H1 (cell line): ENCODE measurements at regions not wholly inside any gene's neighbourhood (a gene's known extent, or its start where the extent isn't known, plus 50 kb on each side); places are given as distances from the start of the nearest gene placed in this dataset.

Source experiments
- CEBPB ChIP-seq: IDR thresholded peaks from 2 replicates; pipeline ENCODE4 v1.6.1; 2012; ENCODE audit warnings: low read depth, low read length
- CHD1 ChIP-seq: IDR thresholded peaks from 2 replicates; pipeline ENCODE4 v1.6.1; 2012; ENCODE audit warnings: low read depth, low read length, improper control_type of control experiment
- EGR1 ChIP-seq: IDR thresholded peaks from 2 replicates; pipeline ENCODE4 v1.6.1; 2011; ENCODE audit warnings: low read depth, low read length, borderline replicate concordance
- YY1 ChIP-seq: IDR thresholded peaks from 2 replicates; pipeline ENCODE4 v1.6.1; 2011; ENCODE audit warnings: low read depth, mild to moderate bottlenecking, low read length

GRCh38 chr11:119484741-119485605, 62.0 kb upstream of the THY1 start (continued):
- TF ChIP-seq EGR1, result 0 out of 2 replicates have a peak, but pooled peaks have one; percentile 27
- no peak for TF ChIP-seq CEBPB
- peak; percentile 45; the same call in 1 of the 2 replicates for TF ChIP-seq YY1
- TF ChIP-seq CHD1, result no peak
